HEK293 (cell line): ENCODE measurements at regions not wholly inside any gene's neighbourhood (a gene's known extent, or its start where the extent isn't known, plus 50 kb on each side); places are given as distances from the start of the nearest gene placed in this dataset.

Source experiments
- BCL11A ChIP-seq: fragments of 450-650 bp; formaldehyde crosslinking; IDR thresholded peaks from 2 replicates; pipeline ENCODE4 v1.5.1; 2016; ENCODE audit warnings: low read depth, missing biosample characterization, missing genetic modification characterization
- ZBTB17 ChIP-seq: fragments of 450-650 bp; formaldehyde crosslinking; IDR thresholded peaks from 2 replicates; pipeline ENCODE4 v1.5.1; 2016; ENCODE audit warnings: missing biosample characterization, missing genetic modification characterization
- ZBTB7A ChIP-seq: fragments of 450-650 bp; formaldehyde crosslinking; IDR thresholded peaks from 2 replicates; pipeline ENCODE4 v1.5.1; 2016; ENCODE audit warnings: low read depth, missing biosample characterization, missing genetic modification characterization
- ZNF639 ChIP-seq: fragments of 450-650 bp; formaldehyde crosslinking; IDR thresholded peaks from 2 replicates; pipeline ENCODE4 v1.5.1; 2016; ENCODE audit warnings: missing biosample characterization, missing genetic modification characterization
- ZNF692 ChIP-seq: fragments of 450-650 bp; formaldehyde crosslinking; IDR thresholded peaks from 2 replicates; pipeline ENCODE4 v1.5.1; 2016; ENCODE audit warnings: missing biosample characterization, missing genetic modification characterization
- ZNF843 ChIP-seq: fragments of 450-650 bp; formaldehyde crosslinking; IDR thresholded peaks from 2 replicates; pipeline ENCODE4 v1.5.1; 2016; ENCODE audit warnings: missing biosample characterization, missing genetic modification characterization
- ZSCAN23 ChIP-seq: fragments of 450-650 bp; formaldehyde crosslinking; IDR thresholded peaks from 2 replicates; pipeline ENCODE4 v1.5.1; 2016; ENCODE audit warnings: missing biosample characterization, missing genetic modification characterization
- TF ChIP-seq, protein P1 (sequence below): fragments of 450-650 bp; formaldehyde crosslinking; IDR thresholded peaks from 2 replicates; pipeline ENCODE4 v1.5.1; 2016; ENCODE audit warnings: missing biosample characterization, missing genetic modification characterization
- TF ChIP-seq, protein P2 (sequence below): fragments of 450-650 bp; formaldehyde crosslinking; IDR thresholded peaks from 2 replicates; pipeline ENCODE4 v1.5.1; 2016; ENCODE audit warnings: missing biosample characterization, missing genetic modification characterization

GRCh38 chr7:65251851-65252620, 121.6 kb upstream of the ZNF92 start:
- TF ChIP-seq, protein P1, sequence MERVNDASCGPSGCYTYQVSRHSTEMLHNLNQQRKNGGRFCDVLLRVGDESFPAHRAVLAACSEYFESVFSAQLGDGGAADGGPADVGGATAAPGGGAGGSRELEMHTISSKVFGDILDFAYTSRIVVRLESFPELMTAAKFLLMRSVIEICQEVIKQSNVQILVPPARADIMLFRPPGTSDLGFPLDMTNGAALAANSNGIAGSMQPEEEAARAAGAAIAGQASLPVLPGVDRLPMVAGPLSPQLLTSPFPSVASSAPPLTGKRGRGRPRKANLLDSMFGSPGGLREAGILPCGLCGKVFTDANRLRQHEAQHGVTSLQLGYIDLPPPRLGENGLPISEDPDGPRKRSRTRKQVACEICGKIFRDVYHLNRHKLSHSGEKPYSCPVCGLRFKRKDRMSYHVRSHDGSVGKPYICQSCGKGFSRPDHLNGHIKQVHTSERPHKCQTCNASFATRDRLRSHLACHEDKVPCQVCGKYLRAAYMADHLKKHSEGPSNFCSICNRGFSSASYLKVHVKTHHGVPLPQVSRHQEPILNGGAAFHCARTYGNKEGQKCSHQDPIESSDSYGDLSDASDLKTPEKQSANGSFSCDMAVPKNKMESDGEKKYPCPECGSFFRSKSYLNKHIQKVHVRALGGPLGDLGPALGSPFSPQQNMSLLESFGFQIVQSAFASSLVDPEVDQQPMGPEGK (tag by site-specific recombination), result peak; percentile 75
- TF ChIP-seq ZBTB7A (tag by site-specific recombination) (no peak; the same call in 1 of the 2 replicates), BCL11A (tag by site-specific recombination) (no peak), ZBTB17 (peak; percentile 97), ZNF639 (no peak), ZSCAN23 (tag by site-specific recombination) (no peak), ZNF692 (tag by site-specific recombination) (peak; percentile 82), ZNF843 (tag by site-specific recombination) (0 out of 2 replicates have a peak, but pooled peaks have one; percentile 35)
- TF ChIP-seq, protein P2, sequence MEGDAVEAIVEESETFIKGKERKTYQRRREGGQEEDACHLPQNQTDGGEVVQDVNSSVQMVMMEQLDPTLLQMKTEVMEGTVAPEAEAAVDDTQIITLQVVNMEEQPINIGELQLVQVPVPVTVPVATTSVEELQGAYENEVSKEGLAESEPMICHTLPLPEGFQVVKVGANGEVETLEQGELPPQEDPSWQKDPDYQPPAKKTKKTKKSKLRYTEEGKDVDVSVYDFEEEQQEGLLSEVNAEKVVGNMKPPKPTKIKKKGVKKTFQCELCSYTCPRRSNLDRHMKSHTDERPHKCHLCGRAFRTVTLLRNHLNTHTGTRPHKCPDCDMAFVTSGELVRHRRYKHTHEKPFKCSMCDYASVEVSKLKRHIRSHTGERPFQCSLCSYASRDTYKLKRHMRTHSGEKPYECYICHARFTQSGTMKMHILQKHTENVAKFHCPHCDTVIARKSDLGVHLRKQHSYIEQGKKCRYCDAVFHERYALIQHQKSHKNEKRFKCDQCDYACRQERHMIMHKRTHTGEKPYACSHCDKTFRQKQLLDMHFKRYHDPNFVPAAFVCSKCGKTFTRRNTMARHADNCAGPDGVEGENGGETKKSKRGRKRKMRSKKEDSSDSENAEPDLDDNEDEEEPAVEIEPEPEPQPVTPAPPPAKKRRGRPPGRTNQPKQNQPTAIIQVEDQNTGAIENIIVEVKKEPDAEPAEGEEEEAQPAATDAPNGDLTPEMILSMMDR, result no peak
